Activated CD8-positive, alpha-beta T cell treated with anti-CD3 and anti-CD28 coated beads for 36 hours (primary cell): ENCODE measurements at regions not wholly inside any gene's neighbourhood (a gene's known extent, or its start where the extent isn't known, plus 50 kb on each side); places are given as distances from the start of the nearest gene placed in this dataset.

Experiments used
- ATAC-seq: fragments of 200-7000 bp; cut with Tn5 transposase; one replicate; pipeline ENCODE4 v1.10.0; 2021; ENCODE audit warnings: mild to moderate bottlenecking, moderate library complexity
- CTCF ChIA-PET: fragments of 350-600 bp; sonication (Branson Sonifier 250); formaldehyde crosslinking; loops from one replicate; lab custom pipeline; 2021; ENCODE audit warnings: antibody characterized with exemption; lab: Charles Lee
- POLR2A ChIA-PET: fragments of 350-600 bp; sonication (Branson Sonifier 250); formaldehyde crosslinking; loops from one replicate; lab custom pipeline; 2021; ENCODE audit warnings: antibody characterized with exemption; lab: Charles Lee
- DNase-seq: peaks from one replicate; pipeline ENCODE4 v3.0.0-alpha.2; 2020
- H3K27ac Mint-ChIP-seq: one replicate; pipeline ENCODE4 v1.8.0; 2021; ENCODE audit warnings: mild to moderate bottlenecking, mixed read lengths
- H3K27me3 Mint-ChIP-seq: one replicate; pipeline ENCODE4 v1.8.0; 2021; ENCODE audit warnings: mixed read lengths
- H3K36me3 Mint-ChIP-seq: one replicate; pipeline ENCODE4 v1.8.0; 2021; ENCODE audit warnings: low read depth, mixed read lengths
- H3K4me1 Mint-ChIP-seq: one replicate; pipeline ENCODE4 v1.8.0; 2021; ENCODE audit warnings: low read depth, mixed read lengths
- H3K4me3 Mint-ChIP-seq: one replicate; pipeline ENCODE4 v1.8.0; 2021; ENCODE audit warnings: mild to moderate bottlenecking, moderate library complexity, mixed read lengths
- H3K9me3 Mint-ChIP-seq: one replicate; pipeline ENCODE4 v1.8.0; 2021; ENCODE audit warnings: mixed read lengths
- intact Hi-C: fragments of 100-400 bp; cut with micrococcal nuclease; formaldehyde crosslinking; loops from one replicate; pipeline ENCODE4 v1.10.0; 2022
- TF ChIP-seq, protein P1 (sequence below): fragments of 200-600 bp; IDR thresholded peaks from one replicate; pipeline ENCODE4 v1.8.0; 2022; ENCODE audit warnings: antibody characterized with exemption, mild to moderate bottlenecking

DNA sequence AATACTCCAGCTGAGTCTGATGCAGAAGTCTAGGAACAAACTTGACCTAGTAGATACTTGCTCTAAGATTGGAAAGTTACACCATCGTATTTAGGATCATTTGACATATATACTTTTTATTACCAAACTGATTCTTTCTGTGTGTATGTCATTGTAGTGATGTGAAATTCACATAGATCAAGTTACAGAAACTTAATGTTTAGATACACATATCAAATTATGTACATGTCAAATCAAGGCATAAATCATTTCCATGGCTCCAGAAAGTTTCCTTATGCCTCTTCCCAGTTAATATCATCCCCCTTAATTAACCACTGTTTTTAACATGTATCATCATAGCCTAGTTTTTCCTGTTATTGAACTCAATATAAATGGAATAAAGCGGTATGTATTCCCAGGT, 292.0 kb upstream of the CDH11 start:
- Mint-ChIP-seq H3K27me3 (no peaks in the 10 kb centered on the region), H3K4me3 (no peak overlapping the region), H3K4me1 (no peaks in the 10 kb centered on the region), H3K27ac (no peak overlapping the region), H3K9me3 (peaks cover 2% of the 10 kb centered on the region), H3K36me3 (no peaks in the 10 kb centered on the region)
- ATAC-seq (no peak), DNase-seq (no peak)
- TF ChIP-seq, protein P1, sequence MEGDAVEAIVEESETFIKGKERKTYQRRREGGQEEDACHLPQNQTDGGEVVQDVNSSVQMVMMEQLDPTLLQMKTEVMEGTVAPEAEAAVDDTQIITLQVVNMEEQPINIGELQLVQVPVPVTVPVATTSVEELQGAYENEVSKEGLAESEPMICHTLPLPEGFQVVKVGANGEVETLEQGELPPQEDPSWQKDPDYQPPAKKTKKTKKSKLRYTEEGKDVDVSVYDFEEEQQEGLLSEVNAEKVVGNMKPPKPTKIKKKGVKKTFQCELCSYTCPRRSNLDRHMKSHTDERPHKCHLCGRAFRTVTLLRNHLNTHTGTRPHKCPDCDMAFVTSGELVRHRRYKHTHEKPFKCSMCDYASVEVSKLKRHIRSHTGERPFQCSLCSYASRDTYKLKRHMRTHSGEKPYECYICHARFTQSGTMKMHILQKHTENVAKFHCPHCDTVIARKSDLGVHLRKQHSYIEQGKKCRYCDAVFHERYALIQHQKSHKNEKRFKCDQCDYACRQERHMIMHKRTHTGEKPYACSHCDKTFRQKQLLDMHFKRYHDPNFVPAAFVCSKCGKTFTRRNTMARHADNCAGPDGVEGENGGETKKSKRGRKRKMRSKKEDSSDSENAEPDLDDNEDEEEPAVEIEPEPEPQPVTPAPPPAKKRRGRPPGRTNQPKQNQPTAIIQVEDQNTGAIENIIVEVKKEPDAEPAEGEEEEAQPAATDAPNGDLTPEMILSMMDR: no peak
- ChIA-PET POLR2A (no interaction called here), CTCF (no interaction called here)
- intact Hi-C loops: no loop called here

DNA sequence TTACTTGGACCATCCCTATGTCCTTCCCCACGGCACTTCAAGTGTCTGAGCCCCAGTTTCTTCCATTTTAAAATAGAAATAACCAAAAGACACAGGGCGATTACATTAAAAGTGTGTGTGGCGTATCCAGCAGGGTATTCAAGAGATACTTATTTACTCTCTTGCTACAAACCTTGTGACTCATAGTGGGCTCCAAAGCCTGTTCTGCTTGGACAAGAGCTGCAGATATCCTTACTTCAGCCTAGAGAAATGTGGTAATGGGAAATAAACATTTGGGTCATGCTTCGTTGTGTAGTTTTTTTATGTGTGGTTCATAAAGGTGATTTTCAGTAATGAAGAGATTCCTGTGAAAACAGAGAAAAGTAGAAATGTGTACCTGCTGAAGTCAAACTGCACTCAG, 288.9 kb upstream of the CDH11 start:
- ChIA-PET CTCF (no interaction called here), POLR2A (no interaction called here)
- ATAC-seq: no peak
- Mint-ChIP-seq H3K27ac (no peak overlapping the region), H3K4me1 (no peaks in the 10 kb centered on the region), H3K4me3 (no peak overlapping the region), H3K27me3 (no peaks in the 10 kb centered on the region), H3K36me3 (no peaks in the 10 kb centered on the region), H3K9me3 (peaks cover 2% of the 10 kb centered on the region)
- TF ChIP-seq, protein P1: no peak
- intact Hi-C loops: no loop called here
- no peak for DNase-seq

DNA sequence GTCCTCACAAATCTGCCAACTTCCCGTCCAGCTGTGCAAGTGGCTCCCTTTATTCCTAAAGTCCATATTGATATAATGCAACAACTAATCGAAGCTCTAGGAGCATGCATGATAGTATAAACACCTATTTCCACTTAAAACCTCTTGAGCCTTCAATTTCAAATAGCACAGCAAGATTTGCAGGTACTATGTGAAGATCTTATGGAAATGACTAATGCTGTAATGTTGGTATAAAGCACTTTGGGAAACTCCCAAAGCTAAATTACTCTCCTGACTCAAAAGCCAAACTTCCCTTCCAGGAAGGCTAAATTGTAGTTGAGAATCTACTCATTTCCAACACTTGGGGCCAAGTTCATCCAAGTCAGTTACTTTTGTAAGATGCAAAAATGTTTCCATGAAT, 287.6 kb upstream of the CDH11 start:
- ATAC-seq (no peak), DNase-seq (no peak)
- Mint-ChIP-seq H3K27ac (no peak overlapping the region), H3K9me3 (no peaks in the 10 kb centered on the region), H3K4me1 (no peaks in the 10 kb centered on the region), H3K36me3 (no peaks in the 10 kb centered on the region), H3K4me3 (no peak overlapping the region), H3K27me3 (no peaks in the 10 kb centered on the region)
- intact Hi-C loops: no loop called here
- TF ChIP-seq, protein P1: no peak
- POLR2A ChIA-PET: no interaction called here
- CTCF ChIA-PET: no interaction called here

DNA sequence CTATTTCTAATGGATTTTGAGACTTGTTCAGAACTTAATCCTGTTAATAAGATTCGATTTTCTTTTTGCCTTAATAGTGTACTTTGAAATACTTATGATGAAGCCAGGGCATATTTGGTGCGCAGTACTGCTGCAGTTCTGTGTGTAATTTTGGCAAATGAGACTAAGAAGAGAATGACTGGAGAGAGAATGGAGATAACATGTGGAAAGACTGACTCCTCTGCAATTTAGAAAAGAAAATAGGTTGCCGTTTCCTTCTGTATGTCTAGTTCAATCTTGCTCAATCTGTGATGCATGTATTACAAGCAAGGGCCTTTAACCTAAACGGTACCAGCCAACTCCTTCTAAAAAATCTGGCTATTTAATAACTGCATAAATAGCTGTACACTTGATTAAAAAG, 285.1 kb upstream of the CDH11 start:
- H3K27me3 Mint-ChIP-seq: no peaks in the 10 kb centered on the region
- no peaks in the 10 kb centered on the region for H3K4me1 Mint-ChIP-seq
- CTCF ChIA-PET: no interaction called here
- peaks cover 2% of the 10 kb centered on the region for H3K9me3 Mint-ChIP-seq
- intact Hi-C loops: no loop called here
- H3K36me3 Mint-ChIP-seq: no peaks in the 10 kb centered on the region
- POLR2A ChIA-PET: no interaction called here
- DNase-seq (no peak), ATAC-seq (no peak)
- H3K27ac Mint-ChIP-seq: no peak overlapping the region
- H3K4me3 Mint-ChIP-seq: no peak overlapping the region
- TF ChIP-seq, protein P1: no peak

DNA sequence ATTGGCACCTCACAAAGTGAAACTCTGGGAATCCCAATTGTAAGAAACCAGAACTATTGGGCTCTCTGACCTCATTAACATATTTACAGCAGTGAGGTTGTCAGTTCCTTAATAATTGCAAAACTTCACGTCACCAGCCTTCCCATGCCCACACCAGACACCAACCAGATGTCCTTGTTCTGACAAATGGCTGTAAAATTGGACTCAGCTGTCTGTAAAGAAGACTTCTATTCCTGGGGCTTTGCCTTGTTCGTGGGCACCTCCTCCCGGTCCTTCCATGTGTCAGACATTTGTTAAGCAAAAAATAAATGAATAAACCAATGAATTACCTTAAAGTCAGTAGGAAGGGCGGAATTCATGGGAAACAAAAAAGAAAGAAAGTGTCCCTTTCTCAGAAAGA, 284.3 kb upstream of the CDH11 start:
- Mint-ChIP-seq H3K9me3 (peaks cover 2% of the 10 kb centered on the region), H3K4me3 (no peak overlapping the region), H3K27ac (no peak overlapping the region), H3K36me3 (no peaks in the 10 kb centered on the region), H3K4me1 (no peaks in the 10 kb centered on the region), H3K27me3 (no peaks in the 10 kb centered on the region)
- ATAC-seq (no peak), DNase-seq (no peak)
- POLR2A ChIA-PET: no interaction called here
- TF ChIP-seq, protein P1: no peak
- intact Hi-C loops: no loop called here
- CTCF ChIA-PET: no interaction called here
